ENCODE measurements at regions not wholly inside any gene's neighbourhood (a gene's known extent, or its start where the extent isn't known, plus 50 kb on each side); places are given as distances from the start of the nearest gene placed in this dataset.

GRCh38 chr11:134644476-134645456 lies 232.7 kb upstream of the B3GAT1 start:
- Mint-ChIP-seq H3K9me3 (no peaks in the 10 kb centered on the region), H3K27ac (no peak overlapping the region; a peak in 1 of 7 replicates), H3K4me3 (no peak overlapping the region; a peak in 1 of 5 replicates)

More at GRCh38 chr11:134644476-134645456, 232.7 kb upstream of the B3GAT1 start:
- Histone ChIP-seq H2AK5ac (ENCODE audit: insufficient read length, low read length) (no peak overlapping the region), H3K27ac (ENCODE audit: insufficient read length, low read depth, low read length) (no peak overlapping the region), H3K56ac (ENCODE audit: insufficient read length, low read depth, low read length) (no peak overlapping the region), H3K23ac (ENCODE audit: insufficient read length, low read depth, low read length) (no peak overlapping the region), H3K23me2 (ENCODE audit: insufficient read length, low read depth, low read length, poor library complexity, severe bottlenecking) (no peaks in the 10 kb centered on the region), H4K8ac (replicated peaks; ENCODE audit: insufficient read length, low read depth, low read length) (no peak overlapping the region), H2BK5ac (ENCODE audit: insufficient read length, low read length) (no peak overlapping the region), H3K79me1 (ENCODE audit: insufficient read depth, low read depth, low read length, poor library complexity, severe bottlenecking) (no peaks in the 10 kb centered on the region), H4K91ac (ENCODE audit: insufficient read length, low read depth, low read length) (no peak overlapping the region), H3K18ac (ENCODE audit: insufficient read length, low read depth, low read length) (no peak overlapping the region), H2BK20ac (ENCODE audit: low read depth, low read length, poor library complexity, severe bottlenecking) (no peak overlapping the region), H2BK15ac (ENCODE audit: low read depth, low read length) (no peak overlapping the region), H4K5ac (ENCODE audit: insufficient read length, low read depth, low read length) (no peak overlapping the region), H3K9ac (ENCODE audit: extremely low read depth, insufficient read length, low read length) (no peak overlapping the region), H3K4me2 (ENCODE audit: insufficient read depth, insufficient read length, low read length) (no peak overlapping the region), H3K9me3 (ENCODE audit: control insufficient read depth, low read depth, low read length) (no peaks in the 10 kb centered on the region), H3K4me1 (ENCODE audit: insufficient read depth, low read length) (no peaks in the 10 kb centered on the region; the same call in 1 of the 2 replicates), H3T11ph (ENCODE audit: low read length) (no peak overlapping the region), H2AFZ (ENCODE audit: low read length) (no peak overlapping the region), H2BK12ac (ENCODE audit: insufficient read length, low read depth, low read length) (no peak overlapping the region), H3K4ac (ENCODE audit: low read depth, low read length) (no peak overlapping the region), H3K27me3 (ENCODE audit: insufficient read depth, low read length) (no peaks in the 10 kb centered on the region), H4K20me1 (ENCODE audit: control insufficient read depth, insufficient read depth, insufficient read length) (no peaks in the 10 kb centered on the region), H3K14ac (ENCODE audit: insufficient read depth, low read length) (no peak overlapping the region), H2BK120ac (ENCODE audit: low read depth, low read length, poor library complexity, severe bottlenecking) (no peak overlapping the region), H3K79me2 (ENCODE audit: insufficient read depth, low read length) (no peaks in the 10 kb centered on the region)
- Mint-ChIP-seq H3K4me1 (peaks cover 29 to 44% of the 10 kb centered on the region in 2 experiments), H3K36me3 (ENCODE audit: insufficient read depth in 1 of 3, low read depth in 3 of 3) (no peaks in the 10 kb centered on the region), H3K27me3 (ENCODE audit: low read depth) (peaks cover 34% of the 10 kb centered on the region)
- DNase-seq: no peak
- TF ChIP-seq CTCF (conservative IDR thresholded peaks at IDR 0.05): no peak
- WGBS (ENCODE audit: extremely low coverage, insufficient read length, low lambda C conversion rate): no CpG with 5 or more reads among the region's 20 CpGs
